PFSK-1 (cell line): ENCODE measurements at regions not wholly inside any gene's neighbourhood (a gene's known extent, or its start where the extent isn't known, plus 50 kb on each side); places are given as distances from the start of the nearest gene placed in this dataset.

Experiments
- FOXP2 ChIP-seq: optimal IDR thresholded peaks from 2 replicates; pipeline ENCODE3; 2011; ENCODE audit warnings: borderline replicate concordance, control low read depth, inconsistent platforms; ENCODE audit not compliant: insufficient read depth; ENCODE audit errors: extremely low read length, extremely low read depth
- POLR2AphosphoS5 ChIP-seq: IDR thresholded peaks from 2 replicates; pipeline ENCODE4 v1.6.1; 2012; ENCODE audit warnings: low read depth, mild to moderate bottlenecking, control low read depth, low read length, moderate library complexity
- REST ChIP-seq, 2 experiments: IDR thresholded peaks; 2 replicates each; pipeline versions ENCODE4 v1.6.1 to v1.8.0; 2011 to 2012; ENCODE audit warnings: low read depth in 2 of 2, low read length in 2 of 2, control low read depth in 1 of 2, inconsistent platforms in 1 of 2, mild to moderate bottlenecking in 1 of 2, moderate library complexity in 1 of 2; ENCODE audit not compliant: insufficient read depth in 1 of 2
- SIN3A ChIP-seq: IDR thresholded peaks from 2 replicates; pipeline ENCODE4 v1.6.1; 2012; ENCODE audit warnings: mild to moderate bottlenecking, low read length, moderate library complexity, borderline replicate concordance; ENCODE audit not compliant: insufficient read depth
- TAF1 ChIP-seq: IDR thresholded peaks from 2 replicates; pipeline ENCODE4 v1.6.1; 2012; ENCODE audit warnings: low read length, control low read depth, borderline replicate concordance; ENCODE audit not compliant: insufficient read depth

DNA sequence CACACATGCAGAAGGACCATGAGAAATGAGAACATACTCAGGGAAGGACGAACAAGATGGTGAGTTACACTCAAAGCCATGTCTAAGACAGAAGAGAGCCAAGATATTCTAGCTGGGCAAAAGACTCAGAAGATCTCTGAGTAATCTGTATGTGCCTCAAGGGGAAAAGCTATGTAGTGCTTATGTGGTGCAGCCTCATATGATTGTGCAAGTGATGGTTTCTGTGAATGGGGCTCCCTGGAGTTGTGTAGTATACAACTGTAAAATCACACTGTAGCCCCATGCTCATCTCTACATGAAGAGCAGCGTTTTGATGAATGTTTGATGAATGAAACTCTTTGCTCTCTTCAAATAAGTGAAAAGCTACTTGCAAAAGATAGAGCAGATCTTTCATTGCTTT is 57.5 kb downstream of the OSR1 start:
- TF ChIP-seq POLR2AphosphoS5 (no peak), FOXP2 (no peak), REST (IDR thresholded peaks at IDR 0.05; ENCODE audit: insufficient read depth in 1 of 2, low read depth in 2 of 2, low read length in 2 of 2) (no peak), TAF1 (no peak), SIN3A (no peak)

- TF ChIP-seq REST (IDR thresholded peaks at IDR 0.05; ENCODE audit: insufficient read depth in 1 of 2, low read depth in 2 of 2, low read length in 2 of 2) (no peak), POLR2AphosphoS5 (no peak), TAF1 (no peak), FOXP2 (no peak), SIN3A (no peak)
Measured at GRCh38 chr2:19299522-19299921, 58.9 kb downstream of the OSR1 start.

GRCh38 chr2:19299032-19299431 is 59.4 kb downstream of the OSR1 start:
- no peak for TF ChIP-seq SIN3A
- TF ChIP-seq POLR2AphosphoS5: no peak
- TF ChIP-seq TAF1: no peak
- no peak for TF ChIP-seq FOXP2
- TF ChIP-seq REST (IDR thresholded peaks at IDR 0.05; ENCODE audit: insufficient read depth in 1 of 2, low read depth in 2 of 2, low read length in 2 of 2): no peak

DNA sequence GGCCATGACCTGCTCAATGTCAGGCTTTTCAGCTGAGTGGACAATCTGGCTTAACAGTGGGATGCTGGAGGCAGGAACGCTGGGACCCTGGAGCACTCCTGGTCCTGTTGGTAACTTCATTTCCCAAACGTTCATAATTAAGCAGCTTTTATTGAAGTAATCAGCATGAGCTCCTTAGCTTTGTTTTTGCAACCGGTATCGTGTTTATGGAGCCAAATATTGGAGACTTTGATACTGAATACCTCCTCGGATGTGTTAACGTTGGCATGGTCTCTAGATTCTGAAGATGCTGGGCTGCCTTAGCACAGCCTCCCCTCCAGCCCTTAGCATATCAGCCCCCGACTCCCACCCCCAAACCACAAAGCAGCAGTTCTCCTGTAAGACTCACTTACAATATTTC is 60.7 kb downstream of the OSR1 start:
- TF ChIP-seq FOXP2 (no peak), SIN3A (no peak), TAF1 (no peak), POLR2AphosphoS5 (no peak), REST (IDR thresholded peaks at IDR 0.05; ENCODE audit: insufficient read depth in 1 of 2, low read depth in 2 of 2, low read length in 2 of 2) (no peak)

- TF ChIP-seq REST (IDR thresholded peaks at IDR 0.05; ENCODE audit: insufficient read depth in 1 of 2, low read depth in 2 of 2, low read length in 2 of 2) (no peak), SIN3A (no peak)
Measured at GRCh38 chr2:19295998-19296502, 62.4 kb downstream of the OSR1 start.
